ENCODE measurements at regions not wholly inside any gene's neighbourhood (a gene's known extent, or its start where the extent isn't known, plus 50 kb on each side); places are given as distances from the start of the nearest gene placed in this dataset.

DNA sequence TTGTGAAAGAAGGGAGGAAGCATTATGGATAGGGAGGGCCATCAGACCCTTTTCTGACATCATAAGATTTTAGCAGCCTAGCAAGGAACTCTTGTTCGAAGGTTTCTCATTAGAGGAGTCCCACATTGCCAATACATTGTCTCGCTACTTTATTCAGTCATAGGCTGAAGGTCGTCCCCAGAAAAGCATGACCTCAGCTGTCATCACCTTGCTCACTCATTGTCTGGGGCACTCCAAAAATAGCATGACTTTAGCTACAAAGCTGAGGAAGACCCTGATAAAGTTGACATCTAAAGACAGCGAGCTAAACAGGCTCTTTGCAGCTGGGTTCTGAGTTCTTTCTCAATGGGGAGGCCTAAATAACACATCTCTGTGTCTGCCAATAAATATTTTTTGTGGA, 112.4 kb upstream of the PTPRR start:
- Mint-ChIP-seq H3K27ac (no peak overlapping the region), H3K4me3 (no peak overlapping the region), H3K9me3 (ENCODE audit: insufficient read depth) (no peaks in the 10 kb centered on the region), H3K36me3 (ENCODE audit: low read depth) (no peaks in the 10 kb centered on the region), H3K4me1 (ENCODE audit: low read depth) (no peaks in the 10 kb centered on the region), H3K27me3 (ENCODE audit: low read depth) (no peaks in the 10 kb centered on the region)
- ChIA-PET CTCF (no interaction called here), POLR2A (no interaction called here)
- no peak for ATAC-seq
- no peak for DNase-seq

DNA sequence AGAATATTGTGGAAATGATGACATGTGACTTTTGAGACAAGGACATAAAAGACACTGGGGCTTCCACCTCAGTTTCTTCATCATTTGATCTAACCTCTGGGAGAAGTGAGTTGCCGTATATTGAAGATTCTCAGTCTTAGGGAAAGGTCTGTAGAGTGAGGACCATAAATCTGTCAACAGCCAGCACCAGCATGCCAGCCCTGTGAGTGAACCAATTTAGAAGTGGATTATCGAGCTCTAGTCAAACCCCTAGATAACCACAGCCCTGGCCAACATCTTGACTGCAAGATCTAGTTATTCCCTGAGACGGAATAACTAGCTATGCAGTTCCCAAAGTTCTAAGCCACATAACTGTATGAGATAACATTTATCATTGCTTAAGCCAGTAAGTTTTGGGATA, 108.8 kb upstream of the PTPRR start:
- POLR2A ChIA-PET, result no interaction called here
- H3K36me3 Mint-ChIP-seq (ENCODE audit: low read depth), result no peaks in the 10 kb centered on the region
- DNase-seq (no peak), ATAC-seq (no peak)
- H3K4me1 Mint-ChIP-seq (ENCODE audit: low read depth), result no peaks in the 10 kb centered on the region
- H3K27ac Mint-ChIP-seq, result no peak overlapping the region
- CTCF ChIA-PET, result no interaction called here
- H3K4me3 Mint-ChIP-seq, result no peak overlapping the region
- H3K27me3 Mint-ChIP-seq (ENCODE audit: low read depth), result no peaks in the 10 kb centered on the region
- H3K9me3 Mint-ChIP-seq (ENCODE audit: insufficient read depth), result no peaks in the 10 kb centered on the region

DNA sequence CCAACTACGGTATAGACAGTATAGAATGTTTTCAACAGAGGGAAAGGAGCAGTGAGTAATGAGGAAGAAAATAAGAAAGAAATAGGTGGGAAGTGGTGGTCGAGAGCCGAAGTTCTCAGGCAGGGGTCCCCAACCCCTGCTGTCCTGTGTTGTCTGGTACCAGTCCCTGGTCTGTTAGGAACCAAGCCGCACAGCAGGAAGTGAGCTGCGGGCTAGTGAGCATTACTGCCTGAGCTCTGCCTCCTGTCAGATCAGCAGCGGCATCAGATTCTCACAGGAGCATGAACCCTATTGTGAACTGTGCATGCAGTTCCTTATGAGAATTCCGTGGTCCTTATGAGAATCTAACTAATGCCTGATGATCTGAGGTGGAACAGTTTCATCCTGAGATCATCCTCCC, 107.3 kb upstream of the PTPRR start:
- DNase-seq (no peak), ATAC-seq (no peak)
- Mint-ChIP-seq H3K27ac (no peak overlapping the region), H3K9me3 (ENCODE audit: insufficient read depth) (no peaks in the 10 kb centered on the region), H3K4me1 (ENCODE audit: low read depth) (no peaks in the 10 kb centered on the region), H3K4me3 (no peak overlapping the region), H3K36me3 (ENCODE audit: low read depth) (no peaks in the 10 kb centered on the region), H3K27me3 (ENCODE audit: low read depth) (no peaks in the 10 kb centered on the region)
- ChIA-PET POLR2A (no interaction called here), CTCF (no interaction called here)

DNA sequence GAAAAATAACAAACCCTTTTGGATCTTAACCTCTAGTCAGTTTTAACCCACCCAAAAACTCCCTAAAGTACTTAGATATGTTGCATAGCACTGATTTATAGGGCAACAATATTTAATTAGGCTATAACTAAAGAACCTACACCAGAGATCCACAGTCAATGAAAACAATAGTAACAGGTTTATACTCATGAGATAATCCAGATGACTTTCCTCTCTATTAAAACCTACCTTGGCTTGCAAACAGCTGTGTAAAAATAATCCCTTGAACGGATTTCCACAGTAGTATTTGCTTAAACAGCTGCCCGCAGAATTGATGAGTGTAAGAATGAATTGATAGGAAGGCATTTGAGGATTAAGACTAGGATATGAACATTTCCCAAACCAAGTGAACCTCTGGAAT, 104.3 kb upstream of the PTPRR start:
- Mint-ChIP-seq H3K4me1 (ENCODE audit: low read depth) (no peaks in the 10 kb centered on the region), H3K36me3 (ENCODE audit: low read depth) (no peaks in the 10 kb centered on the region), H3K4me3 (no peak overlapping the region), H3K27ac (no peak overlapping the region), H3K9me3 (ENCODE audit: insufficient read depth) (no peaks in the 10 kb centered on the region), H3K27me3 (ENCODE audit: low read depth) (no peaks in the 10 kb centered on the region)
- ChIA-PET POLR2A (no interaction called here), CTCF (no interaction called here)
- DNase-seq, result no peak
- no peak for ATAC-seq

DNA sequence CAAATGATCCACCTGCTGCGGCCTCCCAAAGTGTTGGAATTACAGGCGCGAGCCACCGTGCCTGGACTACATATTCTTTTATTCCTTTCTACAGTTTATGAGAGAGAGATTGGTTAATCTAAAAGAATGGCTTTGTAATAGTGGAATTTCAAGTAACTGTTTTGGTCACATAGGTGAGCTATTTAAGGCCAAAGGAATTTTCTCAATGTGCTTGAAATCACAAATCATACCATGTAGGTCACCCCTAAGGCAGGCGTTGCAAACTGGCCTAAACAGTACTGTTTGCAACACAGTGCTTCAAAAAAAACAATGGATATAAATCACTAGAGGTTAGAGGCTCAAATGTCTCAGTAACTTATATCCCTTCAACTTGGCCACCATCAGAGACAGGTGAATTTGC, 103.7 kb upstream of the PTPRR start:
- DNase-seq (no peak), ATAC-seq (no peak)
- ChIA-PET CTCF (no interaction called here), POLR2A (no interaction called here)
- H3K9me3 Mint-ChIP-seq (ENCODE audit: insufficient read depth), result no peaks in the 10 kb centered on the region
- no peak overlapping the region for H3K27ac Mint-ChIP-seq
- H3K4me1 Mint-ChIP-seq (ENCODE audit: low read depth), result no peaks in the 10 kb centered on the region
- H3K4me3 Mint-ChIP-seq, result no peak overlapping the region
- no peaks in the 10 kb centered on the region for H3K27me3 Mint-ChIP-seq (ENCODE audit: low read depth)
- H3K36me3 Mint-ChIP-seq (ENCODE audit: low read depth), result no peaks in the 10 kb centered on the region

DNA sequence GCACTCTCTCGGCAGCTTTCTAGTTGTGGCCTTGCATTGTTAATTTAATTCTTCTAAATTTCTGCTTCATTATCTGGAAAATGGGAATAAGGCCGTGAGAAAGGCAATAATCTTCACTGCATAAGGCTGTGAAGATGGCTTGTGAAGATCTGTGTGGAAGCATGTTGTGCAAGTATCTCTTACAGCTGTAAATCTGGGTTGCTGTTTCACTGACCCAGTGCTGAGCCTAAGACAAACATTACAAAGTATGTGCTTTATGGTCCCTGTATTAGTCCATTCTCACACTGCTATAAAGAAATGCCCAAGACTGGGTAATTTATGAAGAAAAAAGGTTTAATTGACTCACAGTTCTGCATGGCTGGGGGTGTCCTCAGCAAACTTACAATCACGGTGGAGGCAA, 101.0 kb upstream of the PTPRR start:
- Mint-ChIP-seq H3K9me3 (ENCODE audit: insufficient read depth) (peaks cover 7% of the 10 kb centered on the region), H3K4me3 (no peak overlapping the region), H3K27ac (no peak overlapping the region), H3K27me3 (ENCODE audit: low read depth) (no peaks in the 10 kb centered on the region), H3K4me1 (ENCODE audit: low read depth) (peaks cover 2% of the 10 kb centered on the region), H3K36me3 (ENCODE audit: low read depth) (no peaks in the 10 kb centered on the region)
- ChIA-PET CTCF (no interaction called here), POLR2A (no interaction called here)
- DNase-seq, result no peak
- no peak for ATAC-seq

DNA sequence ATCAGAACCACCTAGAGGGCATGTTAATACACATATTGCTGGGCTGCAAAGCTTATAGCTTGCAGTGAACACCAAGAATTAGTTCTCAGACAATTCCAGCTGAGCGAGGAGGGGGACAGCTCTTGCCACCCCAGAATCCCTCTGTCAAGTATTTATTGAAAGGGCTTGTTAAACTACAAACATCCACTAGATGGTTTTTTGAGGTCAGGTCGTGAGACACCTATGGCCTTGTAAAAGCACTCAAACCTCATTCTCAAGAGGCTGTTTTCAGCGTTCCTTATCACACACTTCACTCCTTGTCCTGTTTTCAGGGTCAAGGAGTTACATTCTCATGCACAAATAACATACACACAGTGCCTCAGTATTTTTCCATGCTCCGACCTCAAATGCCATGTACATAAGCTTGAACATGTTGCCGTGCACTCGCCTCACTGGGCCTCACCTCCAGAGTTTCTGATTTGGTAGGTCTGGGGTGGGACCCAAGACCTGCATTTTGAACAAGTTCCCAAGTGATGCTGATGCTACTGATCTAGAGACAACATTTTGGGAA, 98.8 kb upstream of the PTPRR start:
- Mint-ChIP-seq H3K36me3 (ENCODE audit: low read depth) (no peaks in the 10 kb centered on the region), H3K27me3 (ENCODE audit: low read depth) (no peaks in the 10 kb centered on the region), H3K4me3 (no peak overlapping the region), H3K27ac (no peak overlapping the region), H3K4me1 (ENCODE audit: low read depth) (peaks cover 2% of the 10 kb centered on the region), H3K9me3 (ENCODE audit: insufficient read depth) (peaks cover 7% of the 10 kb centered on the region)
- DNase-seq, result no peak
- ChIA-PET POLR2A (no interaction called here), CTCF (no interaction called here)
- ATAC-seq, result no peak

DNA sequence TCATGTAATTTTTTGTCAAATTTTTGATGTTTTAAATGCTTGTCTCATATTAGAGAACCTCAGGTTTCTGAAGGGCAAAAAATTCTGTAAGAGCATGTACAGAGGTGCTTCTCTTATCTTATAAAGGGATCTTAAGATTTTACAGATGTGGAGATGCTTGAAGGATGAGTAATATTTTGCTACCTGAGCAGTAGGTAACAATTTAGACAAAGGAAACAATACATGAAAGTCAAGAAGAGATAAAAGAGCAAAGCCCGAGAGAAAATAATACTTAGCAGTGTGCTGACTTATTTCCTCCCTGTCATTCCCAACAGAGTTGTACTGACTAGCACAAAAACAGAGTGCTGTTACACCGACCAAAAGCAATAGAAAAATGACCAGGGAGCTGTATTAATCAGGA, 98.1 kb upstream of the PTPRR start:
- POLR2A ChIA-PET, result no interaction called here
- H3K27me3 Mint-ChIP-seq (ENCODE audit: low read depth), result no peaks in the 10 kb centered on the region
- no peak for ATAC-seq
- H3K4me3 Mint-ChIP-seq, result no peak overlapping the region
- H3K27ac Mint-ChIP-seq, result no peak overlapping the region
- peaks cover 2% of the 10 kb centered on the region for H3K4me1 Mint-ChIP-seq (ENCODE audit: low read depth)
- CTCF ChIA-PET, result no interaction called here
- H3K9me3 Mint-ChIP-seq (ENCODE audit: insufficient read depth), result peaks cover 7% of the 10 kb centered on the region
- DNase-seq, result no peak
- no peaks in the 10 kb centered on the region for H3K36me3 Mint-ChIP-seq (ENCODE audit: low read depth)

DNA sequence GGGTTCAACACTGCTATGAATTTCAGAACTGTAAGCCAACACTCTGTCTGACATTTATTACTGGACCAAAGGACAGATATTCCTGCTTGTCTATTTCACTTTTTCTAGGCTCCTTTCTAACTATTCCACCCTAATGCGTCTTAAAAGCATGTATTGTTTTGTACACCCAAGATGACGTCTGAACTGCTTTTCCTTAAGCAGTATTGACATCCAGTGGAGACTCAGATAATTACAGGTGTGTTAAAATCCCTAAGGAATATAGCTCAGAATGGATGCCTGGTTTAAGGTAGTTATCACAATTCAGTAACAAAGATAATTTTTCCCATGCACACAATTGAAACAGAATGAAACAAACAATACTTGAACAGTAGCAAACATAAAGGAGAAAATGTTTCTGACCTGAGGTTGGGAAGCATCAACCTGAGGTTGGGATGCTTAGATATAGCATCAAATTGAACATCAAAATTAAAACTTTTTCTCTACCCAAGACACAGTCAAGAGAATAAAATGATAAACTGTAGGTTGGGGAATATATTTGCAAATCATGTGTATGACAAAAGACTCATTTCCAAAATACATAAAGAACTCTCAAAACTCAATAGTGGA, 93.7 kb upstream of the PTPRR start:
- H3K9me3 Mint-ChIP-seq (ENCODE audit: insufficient read depth), result peaks cover 7% of the 10 kb centered on the region
- ATAC-seq, result no peak
- CTCF ChIA-PET, result no interaction called here

DNA sequence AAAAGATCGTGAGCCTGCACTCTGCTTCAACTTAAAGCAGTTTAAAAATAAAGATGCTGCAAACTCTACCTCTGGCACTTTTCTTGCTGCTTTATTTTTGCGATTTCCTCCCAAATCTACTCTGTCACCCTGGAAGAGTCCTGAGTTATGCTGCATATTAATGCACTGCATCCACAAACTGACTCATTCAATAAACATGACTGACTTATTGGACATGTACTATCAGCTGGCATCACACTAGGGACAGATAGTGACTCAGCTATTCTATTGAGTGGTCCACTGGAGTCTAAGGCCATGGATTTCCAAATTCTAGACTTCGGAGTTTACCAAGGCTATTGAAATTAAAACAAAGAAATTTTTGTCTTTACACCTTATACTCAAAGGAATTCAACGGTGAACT, 90.7 kb upstream of the PTPRR start:
- Mint-ChIP-seq H3K4me3 (no peak overlapping the region), H3K27ac (no peak overlapping the region), H3K9me3 (ENCODE audit: insufficient read depth) (no peaks in the 10 kb centered on the region), H3K4me1 (ENCODE audit: low read depth) (no peaks in the 10 kb centered on the region), H3K27me3 (ENCODE audit: low read depth) (no peaks in the 10 kb centered on the region), H3K36me3 (ENCODE audit: low read depth) (no peaks in the 10 kb centered on the region)
- CTCF ChIA-PET, result no interaction called here
- no peak for DNase-seq
- ATAC-seq, result no peak
- POLR2A ChIA-PET, result no interaction called here

More for the DNA sequence above, 93.7 kb upstream of the PTPRR start:
- POLR2A ChIA-PET, result no interaction called here
- H3K4me1 Mint-ChIP-seq (ENCODE audit: low read depth), result peaks cover 2% of the 10 kb centered on the region
- no peak overlapping the region for H3K4me3 Mint-ChIP-seq
- no peaks in the 10 kb centered on the region for H3K36me3 Mint-ChIP-seq (ENCODE audit: low read depth)
- no peaks in the 10 kb centered on the region for H3K27me3 Mint-ChIP-seq (ENCODE audit: low read depth)
- H3K27ac Mint-ChIP-seq, result no peak overlapping the region
- DNase-seq, result no peak

DNA sequence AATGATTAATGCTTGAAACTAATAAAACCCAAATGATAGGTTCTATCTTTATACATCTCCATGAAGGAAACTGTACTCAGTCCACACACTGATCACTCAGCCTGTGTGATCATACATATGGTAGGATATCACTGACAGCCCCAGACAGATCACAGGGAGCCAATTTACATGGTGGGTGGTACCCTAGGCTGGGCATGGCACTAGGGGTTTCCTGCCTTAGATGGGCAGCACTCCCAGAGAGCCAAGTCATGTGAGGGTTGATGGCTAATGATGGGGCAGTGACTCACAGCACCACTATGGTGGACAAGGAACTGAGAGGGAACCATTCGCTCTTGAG, 89.6 kb upstream of the PTPRR start:
- Mint-ChIP-seq H3K9me3 (ENCODE audit: insufficient read depth) (no peaks in the 10 kb centered on the region), H3K27me3 (ENCODE audit: low read depth) (no peaks in the 10 kb centered on the region), H3K27ac (no peak overlapping the region), H3K36me3 (ENCODE audit: low read depth) (no peaks in the 10 kb centered on the region), H3K4me1 (ENCODE audit: low read depth) (no peaks in the 10 kb centered on the region), H3K4me3 (no peak overlapping the region)
- no peak for ATAC-seq
- ChIA-PET CTCF (no interaction called here), POLR2A (no interaction called here)
- DNase-seq, result no peak

DNA sequence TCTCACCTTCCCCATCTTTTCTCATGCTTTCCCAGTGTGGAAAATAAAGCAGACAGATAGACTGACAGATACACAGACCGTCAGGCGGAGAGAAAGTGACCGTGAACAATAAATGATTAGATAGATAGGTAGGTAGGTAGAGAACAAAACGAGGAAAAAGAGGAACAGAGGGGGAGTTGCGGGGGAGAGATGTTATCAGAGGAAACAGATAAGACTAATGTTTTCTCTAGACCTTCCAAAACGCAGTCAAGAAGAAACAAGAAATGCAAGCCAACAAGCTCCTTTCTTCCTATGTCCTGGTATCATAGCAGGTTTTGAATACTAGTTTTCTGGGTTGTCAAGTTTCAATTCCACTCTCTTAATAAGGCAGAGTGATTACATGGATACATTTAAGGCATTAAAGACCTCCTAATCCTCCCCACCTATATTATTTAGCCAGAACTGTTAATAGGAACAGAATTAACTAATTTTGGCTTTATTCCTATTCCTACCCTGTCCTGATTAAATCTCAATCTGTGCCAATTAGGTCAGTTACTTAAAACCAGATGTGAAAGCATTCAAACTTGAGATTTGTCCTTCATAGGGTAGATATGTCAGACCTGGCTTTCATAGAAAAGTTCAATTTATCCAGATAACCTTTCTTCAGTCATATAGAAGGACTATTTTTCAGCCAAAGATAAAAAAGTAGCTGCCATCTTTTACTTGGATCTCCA, 89.0 kb upstream of the PTPRR start:
- Mint-ChIP-seq H3K36me3 (ENCODE audit: low read depth) (no peaks in the 10 kb centered on the region), H3K27ac (no peak overlapping the region), H3K9me3 (ENCODE audit: insufficient read depth) (no peaks in the 10 kb centered on the region), H3K4me1 (ENCODE audit: low read depth) (no peaks in the 10 kb centered on the region), H3K27me3 (ENCODE audit: low read depth) (no peaks in the 10 kb centered on the region), H3K4me3 (no peak overlapping the region)
- DNase-seq (no peak), ATAC-seq (no peak)
- ChIA-PET CTCF (no interaction called here), POLR2A (no interaction called here)

DNA sequence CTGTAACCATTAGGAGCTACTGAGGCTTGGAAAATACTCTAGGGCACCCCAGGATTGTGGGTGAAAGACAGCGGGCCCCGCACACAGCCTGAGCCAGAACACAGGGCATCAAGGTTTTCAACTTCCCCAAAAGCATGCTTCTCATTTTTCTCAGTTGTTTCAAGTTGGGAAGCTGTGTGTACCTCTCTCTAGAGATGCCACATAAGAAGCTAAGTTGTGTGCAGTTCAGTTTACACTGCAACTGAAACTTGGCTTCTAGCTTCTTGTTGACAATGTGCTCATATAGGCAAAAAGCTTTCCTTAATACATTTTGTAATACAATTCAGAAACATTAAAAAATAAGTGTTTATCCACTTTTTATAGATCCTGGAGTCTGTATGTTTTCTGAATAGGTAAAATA, 88.1 kb upstream of the PTPRR start:
- POLR2A ChIA-PET, result no interaction called here
- Mint-ChIP-seq H3K4me1 (ENCODE audit: low read depth) (no peaks in the 10 kb centered on the region), H3K36me3 (ENCODE audit: low read depth) (no peaks in the 10 kb centered on the region), H3K4me3 (no peak overlapping the region), H3K27ac (no peak overlapping the region), H3K9me3 (ENCODE audit: insufficient read depth) (no peaks in the 10 kb centered on the region), H3K27me3 (ENCODE audit: low read depth) (no peaks in the 10 kb centered on the region)
- CTCF ChIA-PET, result no interaction called here
- ATAC-seq, result no peak
- no peak for DNase-seq
